ENCODE measurements at regions not wholly inside any gene's neighbourhood (a gene's known extent, or its start where the extent isn't known, plus 50 kb on each side); places are given as distances from the start of the nearest gene placed in this dataset.

- peaks cover 22% of the 10 kb centered on the region for H3K4me1 Mint-ChIP-seq (ENCODE audit: low read depth, unreplicated experiment)
- Histone ChIP-seq H3K4me3 (ENCODE audit: low read depth, low read length) (no peak overlapping the region), H3K4me1 (no peaks in the 10 kb centered on the region), H3K27me3 (replicated peaks; ENCODE audit: control insufficient read depth, insufficient read depth, low read length) (no peaks in the 10 kb centered on the region), H3K36me3 (ENCODE audit: control insufficient read depth, insufficient read depth, low read length) (no peaks in the 10 kb centered on the region), H3K9me3 (no peaks in the 10 kb centered on the region)
- BruUV-seq (replicated peaks), result no TSS peak
- no peak overlapping the region for H3K4me3 Mint-ChIP-seq (ENCODE audit: unreplicated experiment)
- TF ChIP-seq CTCF (IDR thresholded peaks at IDR 0.05; ENCODE audit: insufficient read depth in 1 of 2, low read depth in 1 of 2, low read length in 1 of 2, severe bottlenecking in 1 of 2, unreplicated experiment in 1 of 2), result no peak
- H3K27me3 Mint-ChIP-seq (ENCODE audit: insufficient read depth, unreplicated experiment), result no peaks in the 10 kb centered on the region
- H3K36me3 Mint-ChIP-seq (ENCODE audit: insufficient read depth, unreplicated experiment), result no peaks in the 10 kb centered on the region
- H3K27ac Mint-ChIP-seq (ENCODE audit: unreplicated experiment), result no peak overlapping the region
- CTCF ChIA-PET, result no interaction called here
- no peaks in the 10 kb centered on the region for H3K9me3 Mint-ChIP-seq (ENCODE audit: unreplicated experiment)
- POLR2A ChIA-PET, result no interaction called here
- no peak for DNase-seq
- intact Hi-C loops (cut with micrococcal nuclease; ENCODE audit: unreplicated experiment), result no loop called here
These were observed 85.0 kb downstream of the HES1 start for GRCh38 chr3:194220901-194221326.

GRCh38 chr3:194221336-194221735, 85.4 kb downstream of the HES1 start:
- BruUV-seq (replicated peaks), result no TSS peak
- no peaks in the 10 kb centered on the region for H3K4me1 ChIP-seq
- Mint-ChIP-seq H3K9me3 (ENCODE audit: unreplicated experiment) (no peaks in the 10 kb centered on the region), H3K4me3 (ENCODE audit: unreplicated experiment) (no peak overlapping the region), H3K27me3 (ENCODE audit: insufficient read depth, unreplicated experiment) (no peaks in the 10 kb centered on the region), H3K4me1 (ENCODE audit: low read depth, unreplicated experiment) (peaks cover 18% of the 10 kb centered on the region), H3K36me3 (ENCODE audit: insufficient read depth, unreplicated experiment) (no peaks in the 10 kb centered on the region), H3K27ac (ENCODE audit: unreplicated experiment) (no peak overlapping the region)
- POLR2A ChIA-PET, result no interaction called here
- no peaks in the 10 kb centered on the region for H3K9me3 ChIP-seq
- H3K4me3 ChIP-seq (ENCODE audit: low read depth, low read length), result no peak overlapping the region
- CTCF ChIA-PET, result interaction anchor here (0.5 kb wide), 1 partner anchor 555 kb away, joined by 3 read pairs; no protein-coding TSS in a partner anchor
- intact Hi-C loops (cut with micrococcal nuclease; ENCODE audit: unreplicated experiment), result no loop called here
- no peak for TF ChIP-seq CTCF (IDR thresholded peaks at IDR 0.05; ENCODE audit: insufficient read depth in 1 of 2, low read depth in 1 of 2, low read length in 1 of 2, severe bottlenecking in 1 of 2, unreplicated experiment in 1 of 2)
- no peak for DNase-seq
- no peaks in the 10 kb centered on the region for H3K27me3 ChIP-seq (replicated peaks; ENCODE audit: control insufficient read depth, insufficient read depth, low read length)
- no peaks in the 10 kb centered on the region for H3K36me3 ChIP-seq (ENCODE audit: control insufficient read depth, insufficient read depth, low read length)

- Histone ChIP-seq H3K4me3 (ENCODE audit: low read depth, low read length) (no peak overlapping the region), H3K36me3 (ENCODE audit: control insufficient read depth, insufficient read depth, low read length) (no peaks in the 10 kb centered on the region), H3K9me3 (no peaks in the 10 kb centered on the region), H3K27me3 (replicated peaks; ENCODE audit: control insufficient read depth, insufficient read depth, low read length) (no peaks in the 10 kb centered on the region), H3K4me1 (no peaks in the 10 kb centered on the region)
- intact Hi-C loops (cut with micrococcal nuclease; ENCODE audit: unreplicated experiment), result no loop called here
- Mint-ChIP-seq H3K36me3 (ENCODE audit: insufficient read depth, unreplicated experiment) (no peaks in the 10 kb centered on the region), H3K4me3 (ENCODE audit: unreplicated experiment) (no peak overlapping the region), H3K27me3 (ENCODE audit: insufficient read depth, unreplicated experiment) (no peaks in the 10 kb centered on the region), H3K4me1 (ENCODE audit: low read depth, unreplicated experiment) (peaks cover 12% of the 10 kb centered on the region), H3K9me3 (ENCODE audit: unreplicated experiment) (peaks cover 9% of the 10 kb centered on the region), H3K27ac (ENCODE audit: unreplicated experiment) (no peak overlapping the region)
- DNase-seq, result no peak
- no TSS peak for BruUV-seq (replicated peaks)
- CTCF ChIA-PET, result interaction anchor here (0.6 kb wide), 1 partner anchor 84 kb away, joined by 11 read pairs; no protein-coding TSS in a partner anchor
- no peak for TF ChIP-seq CTCF (IDR thresholded peaks at IDR 0.05; ENCODE audit: insufficient read depth in 1 of 2, low read depth in 1 of 2, low read length in 1 of 2, severe bottlenecking in 1 of 2, unreplicated experiment in 1 of 2)
- POLR2A ChIA-PET, result no interaction called here
These were observed 88.0 kb downstream of the HES1 start for GRCh38 chr3:194223951-194224350.

Data from Caco-2 (cell line).